K562 (cell line): ENCODE measurements at regions not wholly inside any gene's neighbourhood (a gene's known extent, or its start where the extent isn't known, plus 50 kb on each side); places are given as distances from the start of the nearest gene placed in this dataset.

Experiments used
- ATAC-seq: fragments of 200-7000 bp; cut with Tn5 transposase; 3 replicates; pipeline ENCODE4 v1.9.1; 2020; ENCODE audit warnings: moderate library complexity
- BruUV-seq: library from RNA; stranded (reverse); fragments of 400-500 nt; replicated peaks from 2 replicates; lab custom pipeline; 2021; lab: Mats Ljungman, UMichigan
- CTCF ChIA-PET: fragments of 300-600 bp; formaldehyde crosslinking; extraction: SDS; loops from one replicate; lab custom pipeline; 2021; ENCODE audit warnings: low intra/inter-chr PET ratio; lab: Yijun Ruan, JAX
- POLR2A ChIA-PET: fragments of 300-600, 350-650 bp; sonication (Branson Sonifier 250); formaldehyde crosslinking; extraction: SDS; loops from one replicate; lab custom pipeline; 2021; ENCODE audit warnings: antibody characterized with exemption, inconsistent platforms; lab: Yijun Ruan, JAX
- DNase-seq, 4 experiments: peaks; one replicate each; pipeline versions ENCODE4 v3.0.0 to v3.0.0-alpha.2; 2011 to 2018; ENCODE audit warnings: low spot score in 3 of 4, mixed read lengths in 3 of 4; ENCODE audit errors: extremely low read depth in 1 of 4
- FAIRE-seq: peaks from 2 replicates; lab custom pipeline; 2011; peaks lifted over from hg19 to GRCh38; lab: Jason Lieb, UNC
- H2AFZ ChIP-seq: 2 replicates; pipeline ENCODE4 v1.6.0; 2011; ENCODE audit warnings: low read depth, low read length, control low read depth, inconsistent platforms
- H3K27ac ChIP-seq: fragments of 200-600 bp; 3 replicates; pipeline ENCODE4 v1.8.0; 2011; ENCODE audit warnings: low read depth, mild to moderate bottlenecking, control low read depth, inconsistent platforms, low read length, moderate library complexity, mixed read lengths; ENCODE audit errors: extremely low read depth
- H3K27me3 ChIP-seq, 2 experiments: fragments of 300-600 bp in 1 of 2; 2 replicates in 1 of 2; 3 replicates in 1 of 2; pipeline versions ENCODE4 v1.6.0 to v1.8.0; 2011; ENCODE audit warnings: inconsistent platforms in 2 of 2, low read length in 2 of 2, mild to moderate bottlenecking in 1 of 2, mixed read lengths in 1 of 2, moderate library complexity in 1 of 2; ENCODE audit not compliant: control insufficient read depth in 2 of 2, insufficient read depth in 2 of 2
- H3K36me3 ChIP-seq: fragments of 300-600 bp; 3 replicates; pipeline ENCODE4 v1.8.0; 2011; ENCODE audit warnings: mild to moderate bottlenecking, low read length, inconsistent platforms; ENCODE audit not compliant: control insufficient read depth, insufficient read depth
- H3K4me1 ChIP-seq, 2 experiments: fragments of 200-600 bp in 1 of 2; replicated peaks in 1 of 2; 2 replicates in 1 of 2; 3 replicates in 1 of 2; pipeline versions ENCODE4 v1.5.1 to v1.8.0; 2011; ENCODE audit warnings: inconsistent platforms in 2 of 2, low read length in 2 of 2, mild to moderate bottlenecking in 1 of 2, mixed read lengths in 1 of 2, moderate library complexity in 1 of 2; ENCODE audit not compliant: control insufficient read depth in 2 of 2, insufficient read depth in 2 of 2
- H3K4me2 ChIP-seq: 2 replicates; pipeline ENCODE4 v1.6.1; 2011; ENCODE audit warnings: low read length, control low read depth, inconsistent platforms, mixed read lengths; ENCODE audit not compliant: insufficient read depth
- H3K4me3 ChIP-seq: fragments of 200-600 bp; sonication (generic), shearing (Covaris generic); 2 replicates; pipeline ENCODE4 v1.5.1; 2016; ENCODE audit warnings: control low read depth, inconsistent platforms
- H3K79me2 ChIP-seq: fragments of 200-600 bp; 3 replicates; pipeline ENCODE4 v1.8.0; 2011; ENCODE audit warnings: low read length, inconsistent platforms; ENCODE audit not compliant: control insufficient read depth, insufficient read depth
- H3K9ac ChIP-seq, 2 experiments: 2 replicates each; pipeline versions ENCODE4 v1.6.0 to v1.6.1; 2011; ENCODE audit warnings: low read depth in 2 of 2, low read length in 2 of 2, control low read depth in 1 of 2, inconsistent platforms in 1 of 2, mild to moderate bottlenecking in 1 of 2, mixed read lengths in 1 of 2; ENCODE audit not compliant: insufficient read depth in 1 of 2
- H3K9me1 ChIP-seq: one replicate; pipeline ENCODE4 v1.6.0; 2011; ENCODE audit warnings: inconsistent platforms, mild to moderate bottlenecking, low read length, moderate library complexity; ENCODE audit not compliant: control insufficient read depth, insufficient read depth
- H3K9me3 ChIP-seq: replicated peaks from 2 replicates; pipeline ENCODE4 v1.5.1; 2011; ENCODE audit warnings: low read depth, low read length, inconsistent platforms; ENCODE audit not compliant: control insufficient read depth, insufficient read depth
- H4K20me1 ChIP-seq: replicated peaks from 2 replicates; pipeline ENCODE4 v1.6.1; 2011; ENCODE audit warnings: low read length, inconsistent platforms, mixed read lengths; ENCODE audit not compliant: control insufficient read depth, insufficient read depth
- FOXK2 ChIP-seq, 2 experiments: fragments of 450-650 bp; IDR thresholded peaks in 1 of 2; conservative IDR thresholded peaks in 1 of 2; 2 replicates each; pipeline ENCODE4 v1.6.1; 2016; ENCODE audit warnings: low read depth in 2 of 2, mild to moderate bottlenecking in 1 of 2
- GABPB2 ChIP-seq: fragments of 250-450 bp; sonication (Bioruptor Pico); conservative IDR thresholded peaks from 2 replicates; pipeline ENCODE4 v1.5.1; 2021; ENCODE audit warnings: mild to moderate bottlenecking
- HOXB6 ChIP-seq: fragments of 250-450 bp; sonication (Bioruptor Pico); IDR thresholded peaks from 2 replicates; pipeline ENCODE4 v1.5.1; 2022; ENCODE audit warnings: mild to moderate bottlenecking, borderline replicate concordance
- KDM4B ChIP-seq, 2 experiments: fragments of 450-650 bp in 1 of 2; sonication (generic) in 1 of 2; IDR thresholded peaks; 2 replicates each; pipeline ENCODE4 v1.6.1; 2016 to 2017; ENCODE audit warnings: borderline replicate concordance in 2 of 2, antibody characterized with exemption in 1 of 2, low read depth in 1 of 2, mild to moderate bottlenecking in 1 of 2
- NFIC ChIP-seq: fragments of 450-650 bp; IDR thresholded peaks from 2 replicates; pipeline ENCODE4 v1.6.1; 2017; ENCODE audit warnings: mild to moderate bottlenecking, inconsistent platforms
- NR2C1 ChIP-seq, 2 experiments: fragments of 450-650 bp; IDR thresholded peaks; 2 replicates each; pipeline ENCODE4 v1.6.1; 2017; ENCODE audit warnings: mild to moderate bottlenecking in 2 of 2, antibody characterized with exemption in 1 of 2, inconsistent platforms in 1 of 2, missing compliant biosample characterization in 1 of 2, missing genetic modification characterization in 1 of 2
- RFX1 ChIP-seq: fragments of 450-650 bp; IDR thresholded peaks from 2 replicates; pipeline ENCODE4 v1.6.1; 2016; ENCODE audit warnings: mild to moderate bottlenecking, moderate library complexity
- SP1 ChIP-seq: sonication (generic); formaldehyde crosslinking; IDR thresholded peaks from 2 replicates; pipeline ENCODE4 v1.8.1; 2022; ENCODE audit warnings: mild to moderate bottlenecking, missing genetic modification reagents
- SUPT5H ChIP-seq: fragments of 450-650 bp; IDR thresholded peaks from 2 replicates; pipeline ENCODE4 v1.6.1; 2016
- TAF7 ChIP-seq: fragments of 450-650 bp; IDR thresholded peaks from 2 replicates; pipeline ENCODE4 v1.6.1; 2016; ENCODE audit warnings: missing genetic modification characterization, missing compliant biosample characterization
- ZNF316 ChIP-seq: fragments of 450-650 bp; IDR thresholded peaks from 2 replicates; pipeline ENCODE4 v1.6.1; 2016
- ZNF764 ChIP-seq: fragments of 250-450 bp; sonication (Bioruptor Pico); IDR thresholded peaks from 2 replicates; pipeline ENCODE4 v1.4.0; 2020; ENCODE audit warnings: low read depth, mild to moderate bottlenecking, moderate library complexity
- WGBS: fragments of 100-300 bp; shearing (Covaris generic); methylation state at CpG from one replicate; pipeline ENCODE4 v1.1.6; 2016; ENCODE audit warnings: low coverage, mixed read lengths; ENCODE audit not compliant: insufficient coverage; ENCODE audit errors: missing lambda C conversion rate; 5-methylcytosine and 5-hydroxymethylcytosine counted together
- in situ Hi-C: fragments of 300-500 bp; cut with MboI; formaldehyde crosslinking; loops from 4 replicates; pipeline ENCODE4 v1.15.0; 2018; ENCODE audit warnings: inconsistent platforms, mixed read lengths
- intact Hi-C: fragments of 100-400 bp; cut with micrococcal nuclease; formaldehyde crosslinking; loops from 2 replicates; pipeline ENCODE4 v1.14.2; 2022
- TF ChIP-seq, protein P1 (sequence below): IDR thresholded peaks from 3 replicates; pipeline ENCODE4 v1.6.1; 2011; ENCODE audit warnings: borderline replicate concordance, mild to moderate bottlenecking, moderate library complexity; ENCODE audit not compliant: insufficient read length; ENCODE audit errors: extremely low read depth
- TF ChIP-seq, protein P2 (sequence below): sonication (generic); formaldehyde crosslinking; IDR thresholded peaks from 2 replicates; pipeline ENCODE4 v1.8.1; 2023; ENCODE audit warnings: mild to moderate bottlenecking, missing genetic modification reagents
- TF ChIP-seq, protein P3 (sequence below): sonication (generic); formaldehyde crosslinking; IDR thresholded peaks from 2 replicates; pipeline ENCODE4 v1.8.0; 2022; ENCODE audit warnings: mild to moderate bottlenecking, missing genetic modification reagents
- TF ChIP-seq, protein P4 (sequence below): sonication (generic); formaldehyde crosslinking; IDR thresholded peaks from 2 replicates; pipeline ENCODE4 v1.5.0; 2020; ENCODE audit warnings: missing genetic modification reagents

DNA sequence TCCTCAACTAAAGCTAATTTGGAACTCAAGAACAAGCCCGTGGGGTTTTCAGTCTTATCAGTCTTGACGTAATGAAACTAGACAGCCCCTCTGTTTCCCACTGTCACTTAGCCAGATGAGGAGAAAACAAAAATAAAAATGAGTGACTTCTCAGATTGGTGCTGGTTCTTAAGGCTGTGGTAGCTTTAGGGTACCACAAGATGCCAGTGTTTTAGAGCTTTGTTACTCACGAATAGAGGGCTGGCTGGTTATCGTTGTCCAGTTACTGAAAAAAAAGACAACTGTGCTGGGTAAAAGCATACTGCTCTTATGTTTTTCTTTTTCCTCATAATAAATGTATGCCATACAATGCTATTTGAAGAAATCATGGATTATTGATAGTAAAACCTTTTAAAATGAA is 796.7 kb downstream of the RAPGEF2 start (continued):
- TF ChIP-seq, protein P1, sequence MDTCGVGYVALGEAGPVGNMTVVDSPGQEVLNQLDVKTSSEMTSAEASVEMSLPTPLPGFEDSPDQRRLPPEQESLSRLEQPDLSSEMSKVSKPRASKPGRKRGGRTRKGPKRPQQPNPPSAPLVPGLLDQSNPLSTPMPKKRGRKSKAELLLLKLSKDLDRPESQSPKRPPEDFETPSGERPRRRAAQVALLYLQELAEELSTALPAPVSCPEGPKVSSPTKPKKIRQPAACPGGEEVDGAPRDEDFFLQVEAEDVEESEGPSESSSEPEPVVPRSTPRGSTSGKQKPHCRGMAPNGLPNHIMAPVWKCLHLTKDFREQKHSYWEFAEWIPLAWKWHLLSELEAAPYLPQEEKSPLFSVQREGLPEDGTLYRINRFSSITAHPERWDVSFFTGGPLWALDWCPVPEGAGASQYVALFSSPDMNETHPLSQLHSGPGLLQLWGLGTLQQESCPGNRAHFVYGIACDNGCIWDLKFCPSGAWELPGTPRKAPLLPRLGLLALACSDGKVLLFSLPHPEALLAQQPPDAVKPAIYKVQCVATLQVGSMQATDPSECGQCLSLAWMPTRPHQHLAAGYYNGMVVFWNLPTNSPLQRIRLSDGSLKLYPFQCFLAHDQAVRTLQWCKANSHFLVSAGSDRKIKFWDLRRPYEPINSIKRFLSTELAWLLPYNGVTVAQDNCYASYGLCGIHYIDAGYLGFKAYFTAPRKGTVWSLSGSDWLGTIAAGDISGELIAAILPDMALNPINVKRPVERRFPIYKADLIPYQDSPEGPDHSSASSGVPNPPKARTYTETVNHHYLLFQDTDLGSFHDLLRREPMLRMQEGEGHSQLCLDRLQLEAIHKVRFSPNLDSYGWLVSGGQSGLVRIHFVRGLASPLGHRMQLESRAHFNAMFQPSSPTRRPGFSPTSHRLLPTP, result no peak

DNA sequence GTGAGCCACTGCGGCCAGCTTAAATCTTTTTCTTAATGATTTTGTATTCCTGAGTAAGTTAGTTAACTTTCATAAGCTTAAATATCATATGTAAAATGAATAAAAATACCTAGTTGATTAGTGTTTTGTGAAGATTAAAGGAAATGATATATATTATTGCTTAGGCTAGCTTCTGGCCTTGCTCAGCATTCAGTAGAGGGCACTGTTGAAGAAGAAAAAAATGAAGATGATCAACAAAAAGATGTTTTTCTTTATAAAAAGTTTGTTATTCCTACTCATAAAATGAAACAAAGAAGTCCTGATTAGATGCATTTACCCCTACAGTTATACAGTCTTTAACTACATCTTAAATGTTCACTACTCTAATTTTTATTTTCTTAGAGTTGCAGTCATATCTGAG is 797.7 kb downstream of the RAPGEF2 start:
- FAIRE-seq (no peak), ATAC-seq (no peak), DNase-seq (no peak)
- H3K4me1 ChIP-seq, result no peaks in the 10 kb centered on the region
- H2AFZ ChIP-seq, result no peak overlapping the region
- H3K79me2 ChIP-seq, result no peaks in the 10 kb centered on the region
- no peak overlapping the region for H3K9ac ChIP-seq
- CTCF ChIA-PET, result no interaction called here
- H4K20me1 ChIP-seq, result no peaks in the 10 kb centered on the region
- H3K9me1 ChIP-seq, result no peaks in the 10 kb centered on the region
- intact Hi-C loops (no loop called here), in situ Hi-C loops (no loop called here)
- H3K9me3 ChIP-seq, result no peaks in the 10 kb centered on the region
- H3K36me3 ChIP-seq, result no peaks in the 10 kb centered on the region
- H3K4me2 ChIP-seq, result no peak overlapping the region
- no peak overlapping the region for H3K4me3 ChIP-seq
- no peaks in the 10 kb centered on the region for H3K27me3 ChIP-seq
- no peak overlapping the region for H3K27ac ChIP-seq
- POLR2A ChIA-PET, result no interaction called here
- 20% methylated on average over 1 of the region's 1 CpG for WGBS
- no TSS peak for BruUV-seq
- TF ChIP-seq, protein P2, sequence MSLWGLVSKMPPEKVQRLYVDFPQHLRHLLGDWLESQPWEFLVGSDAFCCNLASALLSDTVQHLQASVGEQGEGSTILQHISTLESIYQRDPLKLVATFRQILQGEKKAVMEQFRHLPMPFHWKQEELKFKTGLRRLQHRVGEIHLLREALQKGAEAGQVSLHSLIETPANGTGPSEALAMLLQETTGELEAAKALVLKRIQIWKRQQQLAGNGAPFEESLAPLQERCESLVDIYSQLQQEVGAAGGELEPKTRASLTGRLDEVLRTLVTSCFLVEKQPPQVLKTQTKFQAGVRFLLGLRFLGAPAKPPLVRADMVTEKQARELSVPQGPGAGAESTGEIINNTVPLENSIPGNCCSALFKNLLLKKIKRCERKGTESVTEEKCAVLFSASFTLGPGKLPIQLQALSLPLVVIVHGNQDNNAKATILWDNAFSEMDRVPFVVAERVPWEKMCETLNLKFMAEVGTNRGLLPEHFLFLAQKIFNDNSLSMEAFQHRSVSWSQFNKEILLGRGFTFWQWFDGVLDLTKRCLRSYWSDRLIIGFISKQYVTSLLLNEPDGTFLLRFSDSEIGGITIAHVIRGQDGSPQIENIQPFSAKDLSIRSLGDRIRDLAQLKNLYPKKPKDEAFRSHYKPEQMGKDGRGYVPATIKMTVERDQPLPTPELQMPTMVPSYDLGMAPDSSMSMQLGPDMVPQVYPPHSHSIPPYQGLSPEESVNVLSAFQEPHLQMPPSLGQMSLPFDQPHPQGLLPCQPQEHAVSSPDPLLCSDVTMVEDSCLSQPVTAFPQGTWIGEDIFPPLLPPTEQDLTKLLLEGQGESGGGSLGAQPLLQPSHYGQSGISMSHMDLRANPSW, result no peak
- TF ChIP-seq KDM4B (IDR thresholded peaks at IDR 0.05; ENCODE audit: borderline replicate concordance in 2 of 2, low read depth in 1 of 2) (no peak), FOXK2 (conservative IDR thresholded peaks at IDR 0.05 in 1 of 2, IDR thresholded peaks at IDR 0.05 in 1 of 2; ENCODE audit: low read depth in 2 of 2) (no peak), NR2C1 (IDR thresholded peaks at IDR 0.05) (no peak), NR2C1 (tag; IDR thresholded peaks at IDR 0.05) (no peak), SP1 (no peak), NFIC (no peak), SUPT5H (no peak), GABPB2 (no peak), HOXB6 (CRISPR knock-in tag) (no peak), TAF7 (no peak), ZNF316 (no peak), RFX1 (no peak), ZNF764 (no peak)
- TF ChIP-seq, protein P3, sequence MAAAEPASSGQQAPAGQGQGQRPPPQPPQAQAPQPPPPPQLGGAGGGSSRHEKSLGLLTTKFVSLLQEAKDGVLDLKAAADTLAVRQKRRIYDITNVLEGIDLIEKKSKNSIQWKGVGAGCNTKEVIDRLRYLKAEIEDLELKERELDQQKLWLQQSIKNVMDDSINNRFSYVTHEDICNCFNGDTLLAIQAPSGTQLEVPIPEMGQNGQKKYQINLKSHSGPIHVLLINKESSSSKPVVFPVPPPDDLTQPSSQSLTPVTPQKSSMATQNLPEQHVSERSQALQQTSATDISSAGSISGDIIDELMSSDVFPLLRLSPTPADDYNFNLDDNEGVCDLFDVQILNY (CRISPR knock-in tag), result no peak
- TF ChIP-seq, protein P4, sequence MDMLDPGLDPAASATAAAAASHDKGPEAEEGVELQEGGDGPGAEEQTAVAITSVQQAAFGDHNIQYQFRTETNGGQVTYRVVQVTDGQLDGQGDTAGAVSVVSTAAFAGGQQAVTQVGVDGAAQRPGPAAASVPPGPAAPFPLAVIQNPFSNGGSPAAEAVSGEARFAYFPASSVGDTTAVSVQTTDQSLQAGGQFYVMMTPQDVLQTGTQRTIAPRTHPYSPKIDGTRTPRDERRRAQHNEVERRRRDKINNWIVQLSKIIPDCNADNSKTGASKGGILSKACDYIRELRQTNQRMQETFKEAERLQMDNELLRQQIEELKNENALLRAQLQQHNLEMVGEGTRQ (CRISPR knock-in tag), result no peak
